ENCODE measurements at regions not wholly inside any gene's neighbourhood (a gene's known extent, or its start where the extent isn't known, plus 50 kb on each side); places are given as distances from the start of the nearest gene placed in this dataset.

GRCh38 chr6:44559486-44560270 lies 172.2 kb downstream of the CDC5L start:
- no peak for DNase-seq (ENCODE audit: low read depth)

GRCh38 chr6:44560458-44561059 lies 173.1 kb downstream of the CDC5L start:
- DNase-seq (ENCODE audit: low read depth), result no peak

- DNase-seq (ENCODE audit: low read depth), result no peak
These were observed 173.6 kb downstream of the CDC5L start for GRCh38 chr6:44561060-44561623.

- no peak for DNase-seq (ENCODE audit: low read depth)
These were observed 174.5 kb downstream of the CDC5L start for GRCh38 chr6:44561832-44562665.

- DNase-seq (ENCODE audit: low read depth), result no peak
These were observed 175.9 kb downstream of the CDC5L start for GRCh38 chr6:44563397-44563796.

- DNase-seq (ENCODE audit: low read depth), result no peak
These were observed 177.5 kb downstream of the CDC5L start for GRCh38 chr6:44564906-44565524.

GRCh38 chr6:44567406-44567805 lies 179.9 kb downstream of the CDC5L start:
- DNase-seq (ENCODE audit: low read depth), result no peak

- DNase-seq (ENCODE audit: low read depth), result no peak
These were observed 181.6 kb downstream of the CDC5L start for GRCh38 chr6:44569131-44569530.

- peak; percentile 78 for DNase-seq (ENCODE audit: low read depth)
These were observed 182.5 kb downstream of the CDC5L start for GRCh38 chr6:44569931-44570385.

GRCh38 chr6:44571510-44571909 lies 184.0 kb downstream of the CDC5L start:
- no peak for DNase-seq (ENCODE audit: low read depth)

GRCh38 chr6:44572346-44572745 lies 184.8 kb downstream of the CDC5L start:
- DNase-seq (ENCODE audit: low read depth), result no peak

- DNase-seq (ENCODE audit: low read depth), result no peak
These were observed 188.1 kb downstream of the CDC5L start for GRCh38 chr6:44575644-44576043.

- peak; percentile 51 for DNase-seq (ENCODE audit: low read depth)
These were observed 188.7 kb downstream of the CDC5L start for GRCh38 chr6:44576132-44576631.

GRCh38 chr6:44580901-44581300 lies 193.4 kb downstream of the CDC5L start:
- no peak for DNase-seq (ENCODE audit: low read depth)

GRCh38 chr6:44582930-44583329 lies 195.4 kb downstream of the CDC5L start:
- DNase-seq (ENCODE audit: low read depth), result no peak

GRCh38 chr6:44590471-44590870 lies 203.0 kb downstream of the CDC5L start:
- no peak for DNase-seq (ENCODE audit: low read depth)

GRCh38 chr6:44593539-44593944 lies 206.0 kb downstream of the CDC5L start:
- no peak for DNase-seq (ENCODE audit: low read depth)

GRCh38 chr6:44594481-44594880 lies 207.0 kb downstream of the CDC5L start:
- DNase-seq (ENCODE audit: low read depth), result no peak

GRCh38 chr6:44598679-44599078 lies 211.2 kb downstream of the CDC5L start:
- DNase-seq (ENCODE audit: low read depth), result no peak

GRCh38 chr6:44599672-44600071 lies 212.2 kb downstream of the CDC5L start:
- no peak for DNase-seq (ENCODE audit: low read depth)

GRCh38 chr6:44603044-44603686 lies 215.7 kb downstream of the CDC5L start:
- no peak for DNase-seq (ENCODE audit: low read depth)
